Keratinocyte (primary cell): ENCODE measurements at regions not wholly inside any gene's neighbourhood (a gene's known extent, or its start where the extent isn't known, plus 50 kb on each side); places are given as distances from the start of the nearest gene placed in this dataset.

Source experiments
- CTCF ChIP-seq, 3 experiments: IDR thresholded peaks in 1 of 3; conservative IDR thresholded peaks in 1 of 3; optimal IDR thresholded peaks in 1 of 3; 2 replicates in 2 of 3; 3 replicates in 1 of 3; pipeline versions ENCODE3 to v1.5.1; 2011; ENCODE audit warnings: low read length in 3 of 3, mild to moderate bottlenecking in 3 of 3, moderate library complexity in 2 of 3, control low read depth in 1 of 3, inconsistent platforms in 1 of 3; ENCODE audit not compliant: insufficient read depth in 2 of 3; ENCODE audit errors: extremely low read depth in 1 of 3
- EZH2 ChIP-seq: IDR thresholded peaks from one replicate; pipeline ENCODE4 v1.6.1; 2012; ENCODE audit warnings: inconsistent platforms, mild to moderate bottlenecking, low read length, moderate library complexity

DNA sequence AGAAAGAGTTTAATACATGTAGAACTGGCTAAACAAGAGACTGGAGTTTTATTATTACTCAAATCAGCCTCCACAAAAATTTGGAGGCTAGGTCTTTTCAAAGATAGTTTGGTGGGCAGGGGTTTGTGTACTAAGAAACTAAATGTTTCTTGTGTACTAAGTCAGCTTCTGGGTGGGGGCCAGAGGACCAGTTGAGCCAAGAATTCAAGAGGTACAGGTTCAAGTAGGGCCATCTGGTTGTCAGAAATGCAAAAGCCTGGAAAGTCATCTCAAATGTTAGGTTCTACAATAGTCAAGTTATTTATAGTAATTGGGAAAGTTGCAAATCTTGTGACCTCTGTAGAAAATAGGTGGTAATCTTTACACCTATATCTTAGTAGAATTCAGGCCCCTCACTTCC, 51.7 kb downstream of the CEP43 start:
- no peak for TF ChIP-seq CTCF (optimal IDR thresholded peaks at IDR 0.05 in 1 of 3, IDR thresholded peaks at IDR 0.05 in 1 of 3, conservative IDR thresholded peaks at IDR 0.05 in 1 of 3; ENCODE audit: extremely low read depth in 1 of 3, insufficient read depth in 2 of 3, low read length in 3 of 3)
- TF ChIP-seq EZH2, result no peak
